ENCODE measurements at regions not wholly inside any gene's neighbourhood (a gene's known extent, or its start where the extent isn't known, plus 50 kb on each side); places are given as distances from the start of the nearest gene placed in this dataset.

DNA sequence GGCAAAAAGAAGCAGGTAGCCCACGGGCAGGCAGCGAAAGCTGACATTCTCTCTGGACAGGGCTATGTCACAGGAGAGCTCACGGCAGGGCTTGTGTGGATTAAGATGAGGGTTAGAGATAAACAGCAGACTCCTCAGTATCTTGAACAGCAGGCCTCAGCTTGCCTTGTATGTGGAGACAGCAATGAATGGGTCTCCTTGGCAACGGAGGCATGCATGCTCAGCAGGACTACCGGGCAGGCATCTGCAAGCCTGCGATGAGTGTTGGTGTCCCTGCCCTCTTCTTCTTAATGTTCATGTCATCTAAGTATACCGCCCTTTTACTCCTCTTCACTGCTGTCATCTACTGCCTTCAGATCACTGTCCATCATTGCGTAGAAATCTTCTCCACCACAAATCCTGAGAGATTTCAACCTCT is 81.9 kb upstream of the C1GALT1 start:
- 66% methylated on average over 7 of the region's 8 CpGs for WGBS (ENCODE audit: insufficient coverage)

DNA sequence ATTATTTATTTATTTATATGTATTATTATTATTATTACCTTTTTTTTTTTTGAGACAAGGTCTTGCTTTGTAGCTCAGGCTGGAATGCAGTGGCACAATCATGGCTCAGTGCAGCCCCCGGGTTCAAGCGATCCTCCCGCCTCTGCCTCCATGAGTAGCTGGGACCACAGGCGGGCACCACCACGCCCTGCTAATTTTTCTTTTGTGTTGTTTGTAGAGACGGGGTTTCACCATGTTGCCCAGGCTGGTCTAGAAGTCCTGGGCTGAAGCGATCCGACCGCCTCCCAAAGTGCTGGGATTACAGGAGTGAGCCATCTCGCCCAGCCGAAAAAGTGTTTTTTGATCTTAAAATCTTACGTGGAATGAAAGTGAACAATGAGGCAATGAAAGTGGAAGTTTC is 79.4 kb upstream of the C1GALT1 start:
- H3K4me1 ChIP-seq (ENCODE audit: control insufficient read depth, insufficient read depth, low read length): peaks cover 10% of the 10 kb centered on the region
- no peaks in the 10 kb centered on the region for H3K9me3 ChIP-seq (replicated peaks; ENCODE audit: control insufficient read depth, low read depth, low read length)
- no peaks in the 10 kb centered on the region for H3K27me3 ChIP-seq (ENCODE audit: control insufficient read depth, insufficient read depth, low read length)
- no peak overlapping the region for H3K27ac ChIP-seq (ENCODE audit: low read length)
- no peak overlapping the region for H3K4me3 ChIP-seq (ENCODE audit: low read length)
- 89% methylated on average over 8 of the region's 12 CpGs for WGBS (ENCODE audit: insufficient coverage)
- DNase-seq: no peak
- no peaks in the 10 kb centered on the region for H3K36me3 ChIP-seq (ENCODE audit: control insufficient read depth, insufficient read depth, low read length)

More for the DNA sequence above, 81.9 kb upstream of the C1GALT1 start:
- H3K36me3 ChIP-seq (ENCODE audit: control insufficient read depth, insufficient read depth, low read length): no peaks in the 10 kb centered on the region
- H3K9me3 ChIP-seq (replicated peaks; ENCODE audit: control insufficient read depth, low read depth, low read length): no peaks in the 10 kb centered on the region
- DNase-seq: no peak
- H3K4me1 ChIP-seq (ENCODE audit: control insufficient read depth, insufficient read depth, low read length): peaks cover 10% of the 10 kb centered on the region
- H3K27me3 ChIP-seq (ENCODE audit: control insufficient read depth, insufficient read depth, low read length): no peaks in the 10 kb centered on the region
- H3K27ac ChIP-seq (ENCODE audit: low read length): no peak overlapping the region
- no peak overlapping the region for H3K4me3 ChIP-seq (ENCODE audit: low read length)

DNA sequence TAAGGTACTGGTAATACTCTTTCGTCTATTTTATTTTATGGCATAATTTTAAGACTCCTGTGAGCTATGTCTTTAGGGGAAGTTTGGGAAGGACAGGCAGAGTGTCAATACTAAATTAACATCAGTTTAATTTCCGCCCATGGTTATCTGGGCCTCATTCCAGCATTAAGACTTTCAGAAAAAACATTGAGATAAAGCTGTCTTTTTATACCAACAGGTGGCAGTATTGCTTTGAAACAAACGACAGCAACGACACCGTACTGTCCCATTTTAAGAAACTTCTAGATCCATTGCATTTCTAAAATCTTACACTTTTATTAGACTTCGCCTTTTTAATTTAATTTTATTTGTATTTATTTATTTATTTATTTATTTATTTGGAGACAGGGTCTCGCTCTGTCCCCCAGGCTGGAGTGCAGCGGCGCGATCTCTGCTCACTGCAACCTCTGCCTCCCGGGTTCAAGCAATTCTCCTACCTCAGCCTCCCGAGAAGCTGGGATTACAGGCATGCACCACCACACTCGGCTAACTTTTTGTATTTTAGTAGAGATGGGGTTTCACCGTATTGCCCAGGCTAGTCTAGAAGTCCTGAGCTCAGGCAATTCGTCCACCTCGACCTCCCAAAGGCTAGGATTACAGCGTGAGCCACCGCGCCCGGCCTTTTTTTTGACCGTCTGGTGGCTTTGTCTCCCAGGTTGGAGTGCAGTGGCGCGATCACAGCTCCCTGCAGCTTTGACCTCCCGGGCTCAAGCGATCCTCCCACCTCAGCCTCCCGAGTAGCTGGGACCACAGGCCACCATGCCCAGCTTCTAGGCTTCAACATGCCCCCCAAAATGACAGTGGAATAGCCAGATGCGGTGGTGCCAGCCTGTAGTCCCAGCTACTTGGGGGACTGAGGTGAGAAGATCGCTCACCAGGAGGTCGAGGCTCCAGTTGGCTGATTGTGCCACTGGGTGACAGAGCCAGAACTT is 78.7 kb upstream of the C1GALT1 start:
- no peak overlapping the region for H3K27ac ChIP-seq (ENCODE audit: low read length)
- H3K4me3 ChIP-seq (ENCODE audit: low read length): no peak overlapping the region
- WGBS (ENCODE audit: insufficient coverage): 95% methylated on average over 17 of the region's 29 CpGs
- DNase-seq: peak; percentile 74
- H3K9me3 ChIP-seq (replicated peaks; ENCODE audit: control insufficient read depth, low read depth, low read length): no peaks in the 10 kb centered on the region
- H3K27me3 ChIP-seq (ENCODE audit: control insufficient read depth, insufficient read depth, low read length): no peaks in the 10 kb centered on the region
- H3K4me1 ChIP-seq (ENCODE audit: control insufficient read depth, insufficient read depth, low read length): peaks cover 10% of the 10 kb centered on the region
- no peaks in the 10 kb centered on the region for H3K36me3 ChIP-seq (ENCODE audit: control insufficient read depth, insufficient read depth, low read length)

DNA sequence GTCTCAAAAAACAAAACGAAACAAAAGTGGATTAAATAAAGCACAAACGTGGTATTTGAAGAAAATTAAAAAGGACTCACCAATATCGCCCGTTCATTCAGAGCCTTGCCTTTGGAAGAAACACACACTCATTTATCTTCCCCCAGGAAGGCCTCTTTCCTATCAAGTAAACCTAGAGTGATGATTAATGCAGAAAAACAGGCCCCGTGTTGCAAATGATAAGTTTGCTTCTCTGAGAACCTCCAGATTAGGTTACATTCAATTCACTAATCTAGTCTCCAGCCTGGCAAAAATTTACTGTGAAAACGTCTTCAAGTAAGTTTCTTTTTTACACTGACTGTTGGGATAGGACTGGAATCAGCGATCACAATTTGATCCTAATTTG is 78.0 kb upstream of the C1GALT1 start:
- Histone ChIP-seq H3K36me3 (ENCODE audit: control insufficient read depth, insufficient read depth, low read length) (no peaks in the 10 kb centered on the region), H3K27me3 (ENCODE audit: control insufficient read depth, insufficient read depth, low read length) (no peaks in the 10 kb centered on the region), H3K4me3 (ENCODE audit: low read length) (no peak overlapping the region), H3K4me1 (ENCODE audit: control insufficient read depth, insufficient read depth, low read length) (peaks cover 10% of the 10 kb centered on the region), H3K27ac (ENCODE audit: low read length) (no peak overlapping the region), H3K9me3 (replicated peaks; ENCODE audit: control insufficient read depth, low read depth, low read length) (no peaks in the 10 kb centered on the region)
- no peak for DNase-seq
- 43% methylated on average over 1 of the region's 7 CpGs for WGBS (ENCODE audit: insufficient coverage)

DNA sequence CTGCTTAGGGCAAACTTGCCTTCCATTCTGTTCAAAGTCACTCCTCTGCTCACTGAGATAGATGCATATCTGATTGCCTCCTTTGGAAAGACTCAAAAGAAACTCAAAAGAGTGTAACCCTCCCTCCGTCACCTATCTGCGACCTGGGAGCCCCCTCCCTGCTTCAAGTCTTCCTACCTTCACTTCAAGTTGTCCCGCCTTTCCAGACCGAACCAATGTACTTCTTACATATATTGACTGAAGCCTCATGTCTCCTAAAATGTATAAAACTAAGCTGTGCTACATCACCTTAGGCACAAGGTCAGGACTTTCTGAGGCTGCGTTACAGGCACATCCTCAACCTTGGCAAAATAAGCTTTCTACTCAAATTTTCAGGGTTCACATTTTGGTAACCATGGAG is 77.4 kb upstream of the C1GALT1 start:
- no peaks in the 10 kb centered on the region for H3K9me3 ChIP-seq (replicated peaks; ENCODE audit: control insufficient read depth, low read depth, low read length)
- no peaks in the 10 kb centered on the region for H3K36me3 ChIP-seq (ENCODE audit: control insufficient read depth, insufficient read depth, low read length)
- peaks cover 5% of the 10 kb centered on the region for H3K4me1 ChIP-seq (ENCODE audit: control insufficient read depth, insufficient read depth, low read length)
- no peaks in the 10 kb centered on the region for H3K27me3 ChIP-seq (ENCODE audit: control insufficient read depth, insufficient read depth, low read length)
- H3K27ac ChIP-seq (ENCODE audit: low read length): no peak overlapping the region
- DNase-seq: no peak
- no peak overlapping the region for H3K4me3 ChIP-seq (ENCODE audit: low read length)
- 90% methylated on average over 4 of the region's 5 CpGs for WGBS (ENCODE audit: insufficient coverage)

DNA sequence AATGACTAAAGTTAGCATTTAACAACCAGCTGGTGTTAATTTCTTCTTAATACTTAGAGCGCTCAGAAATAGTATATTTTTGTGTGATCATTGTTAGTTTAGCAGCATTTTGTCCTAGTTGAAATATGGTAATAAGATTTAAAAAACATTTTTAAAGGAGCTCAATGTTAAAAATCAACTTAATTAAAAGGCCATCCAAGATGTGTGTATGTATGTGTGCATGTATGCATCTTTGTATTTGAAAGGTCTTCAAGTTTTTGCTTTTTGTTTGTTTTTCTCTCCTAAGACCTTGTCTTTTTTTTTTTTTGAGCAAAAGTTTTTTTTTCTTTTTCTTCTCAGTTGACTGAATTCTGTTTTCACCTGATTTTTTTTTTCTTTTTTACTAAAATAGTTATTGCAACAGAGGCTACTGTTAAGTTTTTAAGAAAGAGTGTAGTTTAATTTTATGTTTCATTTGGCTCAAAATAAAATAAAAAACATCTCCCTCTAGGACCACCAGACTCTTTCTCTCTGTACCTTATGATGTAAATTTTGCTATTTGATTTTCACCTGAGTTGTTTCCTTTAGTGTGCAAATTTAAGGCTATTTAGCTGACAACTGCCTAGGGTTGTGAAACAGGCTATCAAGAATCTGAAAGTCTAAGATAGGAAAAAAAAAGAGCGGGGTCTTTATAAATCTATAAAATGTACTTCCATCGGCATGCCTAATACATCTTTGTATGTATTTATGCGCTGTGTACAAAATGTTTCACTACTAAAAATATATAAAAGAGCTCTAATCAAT is 76.4 kb upstream of the C1GALT1 start:
- no peaks in the 10 kb centered on the region for H3K27me3 ChIP-seq (ENCODE audit: control insufficient read depth, insufficient read depth, low read length)
- H3K27ac ChIP-seq (ENCODE audit: low read length): no peak overlapping the region
- no peak overlapping the region for H3K4me3 ChIP-seq (ENCODE audit: low read length)
- no peaks in the 10 kb centered on the region for H3K4me1 ChIP-seq (ENCODE audit: control insufficient read depth, insufficient read depth, low read length)
- no CpG with 5 or more reads among the region's 4 CpGs for WGBS (ENCODE audit: insufficient coverage)
- no peak for DNase-seq
- H3K9me3 ChIP-seq (replicated peaks; ENCODE audit: control insufficient read depth, low read depth, low read length): no peaks in the 10 kb centered on the region
- H3K36me3 ChIP-seq (ENCODE audit: control insufficient read depth, insufficient read depth, low read length): no peaks in the 10 kb centered on the region

DNA sequence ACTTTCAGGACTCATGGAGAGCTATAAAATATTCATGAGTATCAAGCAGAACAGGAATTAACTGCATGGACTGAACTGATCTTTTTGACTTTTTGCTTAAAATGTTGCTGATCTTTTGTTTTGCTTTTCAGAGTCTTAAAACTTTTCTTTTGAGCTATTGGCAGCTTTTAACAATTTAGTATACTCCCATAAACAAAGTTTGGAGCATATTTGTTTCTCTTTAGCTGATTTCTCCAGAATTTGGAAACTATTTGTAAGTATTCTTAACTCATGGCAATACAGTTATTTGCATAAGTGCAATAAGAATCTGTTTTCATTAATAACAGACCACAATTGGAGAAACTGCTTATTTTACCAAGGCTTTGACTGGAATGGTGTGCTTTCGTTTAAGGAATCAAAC is 73.4 kb upstream of the C1GALT1 start:
- Histone ChIP-seq H3K36me3 (ENCODE audit: control insufficient read depth, insufficient read depth, low read length) (no peaks in the 10 kb centered on the region), H3K27ac (ENCODE audit: low read length) (no peak overlapping the region)

DNA sequence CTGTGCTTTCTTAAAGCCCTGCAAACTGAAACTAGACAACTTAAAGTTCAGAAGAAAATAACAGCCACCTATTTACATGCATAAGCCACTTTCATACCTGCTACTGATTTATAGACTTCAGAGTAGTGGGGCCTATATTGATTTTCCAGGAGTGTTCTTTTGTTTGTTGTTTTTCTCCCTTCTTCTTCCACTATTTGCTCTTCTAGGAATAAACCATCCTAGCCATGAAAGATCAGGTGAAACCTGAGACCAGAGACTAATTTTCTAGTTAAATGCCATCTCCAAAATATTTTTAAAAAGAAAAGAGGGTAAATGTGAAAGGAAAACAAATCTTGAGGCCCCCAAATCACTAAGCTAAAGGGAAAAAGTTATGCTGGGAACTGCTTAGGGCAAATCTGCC is 72.4 kb upstream of the C1GALT1 start:
- H3K4me3 ChIP-seq (ENCODE audit: low read length): no peak overlapping the region
- H3K9me3 ChIP-seq (replicated peaks; ENCODE audit: control insufficient read depth, low read depth, low read length): no peaks in the 10 kb centered on the region
- H3K4me1 ChIP-seq (ENCODE audit: control insufficient read depth, insufficient read depth, low read length): no peaks in the 10 kb centered on the region
- no peaks in the 10 kb centered on the region for H3K36me3 ChIP-seq (ENCODE audit: control insufficient read depth, insufficient read depth, low read length)
- DNase-seq: no peak
- H3K27ac ChIP-seq (ENCODE audit: low read length): no peak overlapping the region
- H3K27me3 ChIP-seq (ENCODE audit: control insufficient read depth, insufficient read depth, low read length): no peaks in the 10 kb centered on the region

More for the DNA sequence above, 73.4 kb upstream of the C1GALT1 start:
- Histone ChIP-seq H3K4me3 (ENCODE audit: low read length) (no peak overlapping the region), H3K4me1 (ENCODE audit: control insufficient read depth, insufficient read depth, low read length) (no peaks in the 10 kb centered on the region), H3K27me3 (ENCODE audit: control insufficient read depth, insufficient read depth, low read length) (no peaks in the 10 kb centered on the region), H3K9me3 (replicated peaks; ENCODE audit: control insufficient read depth, low read depth, low read length) (no peaks in the 10 kb centered on the region)
- 80% methylated on average over 1 of the region's 1 CpG for WGBS (ENCODE audit: insufficient coverage)
- no peak for DNase-seq

DNA sequence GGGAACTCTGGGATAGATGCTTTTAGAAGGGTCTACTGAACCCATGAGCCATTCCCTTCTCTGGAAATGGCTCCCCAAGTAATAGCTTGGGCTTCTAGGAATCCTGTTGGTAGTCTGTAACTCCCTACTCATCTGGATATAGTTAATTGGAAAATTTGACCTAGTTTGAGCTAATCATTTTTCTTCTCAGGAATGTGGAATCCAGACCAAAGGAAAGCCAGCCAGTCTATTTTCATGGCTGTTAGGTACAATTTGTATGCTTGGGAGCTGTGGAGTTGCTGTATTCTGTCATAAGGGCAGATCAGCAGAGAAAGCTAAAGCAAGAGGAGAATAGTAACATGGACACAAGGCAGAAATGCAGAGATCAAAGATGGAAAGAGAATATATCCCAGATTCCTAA is 71.6 kb upstream of the C1GALT1 start:
- H3K9me3 ChIP-seq (replicated peaks; ENCODE audit: control insufficient read depth, low read depth, low read length): no peaks in the 10 kb centered on the region
- H3K27ac ChIP-seq (ENCODE audit: low read length): no peak overlapping the region
- no peaks in the 10 kb centered on the region for H3K36me3 ChIP-seq (ENCODE audit: control insufficient read depth, insufficient read depth, low read length)

DNA sequence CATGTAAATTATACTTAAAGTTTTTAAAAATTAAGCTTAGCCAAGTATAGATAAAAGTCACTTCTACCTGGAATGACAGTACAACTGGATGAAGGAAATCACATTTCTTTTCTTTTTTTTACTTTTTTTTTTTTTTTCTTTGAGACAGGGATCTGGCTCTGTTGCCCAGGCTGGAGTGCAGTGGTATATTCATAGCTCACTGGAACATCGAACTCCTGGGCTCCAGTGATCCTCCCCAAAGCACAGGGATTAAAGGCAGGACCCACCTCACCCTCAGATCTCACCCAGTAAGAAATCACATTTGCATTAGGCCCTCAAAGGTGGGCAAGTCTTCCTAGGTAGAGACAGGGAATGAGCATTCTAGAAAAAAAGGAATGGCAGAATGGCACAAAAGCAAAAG is 69.5 kb upstream of the C1GALT1 start:
- H3K27me3 ChIP-seq (ENCODE audit: control insufficient read depth, insufficient read depth, low read length): no peaks in the 10 kb centered on the region
- WGBS (ENCODE audit: insufficient coverage): no CpG with 5 or more reads among the region's 1 CpG
- no peak for DNase-seq
- no peak overlapping the region for H3K27ac ChIP-seq (ENCODE audit: low read length)
- no peaks in the 10 kb centered on the region for H3K4me1 ChIP-seq (ENCODE audit: control insufficient read depth, insufficient read depth, low read length)
- H3K9me3 ChIP-seq (replicated peaks; ENCODE audit: control insufficient read depth, low read depth, low read length): no peaks in the 10 kb centered on the region
- no peak overlapping the region for H3K4me3 ChIP-seq (ENCODE audit: low read length)
- no peaks in the 10 kb centered on the region for H3K36me3 ChIP-seq (ENCODE audit: control insufficient read depth, insufficient read depth, low read length)

More for the DNA sequence above, 71.6 kb upstream of the C1GALT1 start:
- DNase-seq: no peak
- no peaks in the 10 kb centered on the region for H3K27me3 ChIP-seq (ENCODE audit: control insufficient read depth, insufficient read depth, low read length)
- no peak overlapping the region for H3K4me3 ChIP-seq (ENCODE audit: low read length)
- H3K4me1 ChIP-seq (ENCODE audit: control insufficient read depth, insufficient read depth, low read length): no peaks in the 10 kb centered on the region
